WTC11 (cell line): ENCODE measurements at regions not wholly inside any gene's neighbourhood (a gene's known extent, or its start where the extent isn't known, plus 50 kb on each side); places are given as distances from the start of the nearest gene placed in this dataset.

Experiments used
- ATAC-seq: fragments of 200-7000 bp; cut with Tn5 transposase; 2 replicates; pipeline ENCODE4 v1.10.0; 2021; ENCODE audit warnings: mild to moderate bottlenecking, moderate library complexity
- CTCF ChIA-PET: fragments of 300-600 bp; sonication (Branson Sonifier 250); formaldehyde crosslinking; loops from one replicate; lab custom pipeline; 2021; ENCODE audit warnings: antibody characterized with exemption; lab: Charles Lee
- POLR2A ChIA-PET: fragments of 350-600 bp; sonication (Branson Sonifier 250); formaldehyde crosslinking; loops from one replicate; lab custom pipeline; 2021; ENCODE audit warnings: antibody characterized with exemption; lab: Charles Lee
- DNase-seq: peaks from one replicate; pipeline ENCODE4 v3.0.0; 2021; ENCODE audit warnings: low spot score
- H3K27ac Mint-ChIP-seq: 2 replicates; pipeline ENCODE4 v1.8.0; 2021; ENCODE audit warnings: mixed read lengths
- H3K27me3 Mint-ChIP-seq: 2 replicates; pipeline ENCODE4 v1.8.0; 2021; ENCODE audit warnings: low read depth, mild to moderate bottlenecking, moderate library complexity, mixed read lengths
- H3K36me3 Mint-ChIP-seq: 2 replicates; pipeline ENCODE4 v1.8.0; 2021; ENCODE audit warnings: mixed read lengths
- H3K4me1 Mint-ChIP-seq: 2 replicates; pipeline ENCODE4 v1.8.0; 2022; ENCODE audit warnings: mixed read lengths
- H3K4me3 Mint-ChIP-seq: 2 replicates; pipeline ENCODE4 v1.8.0; 2021; ENCODE audit warnings: mild to moderate bottlenecking, moderate library complexity, mixed read lengths
- H3K9me3 Mint-ChIP-seq: 2 replicates; pipeline ENCODE4 v1.8.0; 2021; ENCODE audit warnings: mixed read lengths
- ELF4 ChIP-seq: sonication (generic); formaldehyde crosslinking; IDR thresholded peaks from 2 replicates; pipeline ENCODE4 v1.8.1; 2022; ENCODE audit warnings: low read depth, mild to moderate bottlenecking, moderate library complexity, missing genetic modification reagents
- ESRRA ChIP-seq: sonication (generic); formaldehyde crosslinking; IDR thresholded peaks from 2 replicates; pipeline ENCODE4 v1.8.1; 2022; ENCODE audit warnings: mild to moderate bottlenecking, missing genetic modification reagents, borderline replicate concordance
- SMAD4 ChIP-seq: sonication (generic); formaldehyde crosslinking; IDR thresholded peaks from 2 replicates; pipeline ENCODE4 v1.8.0; 2022; ENCODE audit warnings: mild to moderate bottlenecking, missing genetic modification reagents
- TP53 ChIP-seq: sonication (generic); formaldehyde crosslinking; IDR thresholded peaks from 2 replicates; pipeline ENCODE4 v1.8.1; 2023; ENCODE audit warnings: mild to moderate bottlenecking, missing genetic modification reagents
- ZNF263 ChIP-seq: sonication (generic); formaldehyde crosslinking; IDR thresholded peaks from 2 replicates; pipeline ENCODE4 v1.8.1; 2022; ENCODE audit warnings: low read depth, mild to moderate bottlenecking, moderate library complexity, missing genetic modification reagents
- ZNF317 ChIP-seq: sonication (generic); formaldehyde crosslinking; IDR thresholded peaks from 2 replicates; pipeline ENCODE4 v1.8.1; 2023; ENCODE audit warnings: low read depth, mild to moderate bottlenecking, moderate library complexity, missing genetic modification reagents, borderline replicate concordance
- ZNF396 ChIP-seq: fragments of 250-450 bp; sonication (Bioruptor Pico); IDR thresholded peaks from 2 replicates; pipeline ENCODE4 v1.8.0; 2021; ENCODE audit warnings: mild to moderate bottlenecking, moderate library complexity, borderline replicate concordance
- TF ChIP-seq, protein P1 (sequence below): sonication (generic); formaldehyde crosslinking; IDR thresholded peaks from 2 replicates; pipeline ENCODE4 v1.8.1; 2023; ENCODE audit warnings: mild to moderate bottlenecking, missing genetic modification reagents, borderline replicate concordance
- TF ChIP-seq, protein P2 (sequence below): sonication (generic); formaldehyde crosslinking; IDR thresholded peaks from 2 replicates; pipeline ENCODE4 v1.8.0; 2022; ENCODE audit warnings: mild to moderate bottlenecking, missing genetic modification reagents
- TF ChIP-seq, protein P3 (sequence below): sonication (generic); formaldehyde crosslinking; IDR thresholded peaks from 2 replicates; pipeline ENCODE4 v1.8.1; 2022; ENCODE audit warnings: mild to moderate bottlenecking, missing genetic modification reagents, moderate library complexity, borderline replicate concordance
- TF ChIP-seq, protein P4 (sequence below): sonication (generic); formaldehyde crosslinking; conservative IDR thresholded peaks from 2 replicates; pipeline ENCODE4 v1.8.1; 2022; ENCODE audit warnings: mild to moderate bottlenecking, missing genetic modification reagents
- TF ChIP-seq, protein P5 (sequence below): sonication (generic); formaldehyde crosslinking; IDR thresholded peaks from 2 replicates; pipeline ENCODE4 v1.8.0; 2022; ENCODE audit warnings: mild to moderate bottlenecking, missing genetic modification reagents
- TF ChIP-seq, protein P6 (sequence below): fragments of 250-450 bp; sonication (Bioruptor Pico); conservative IDR thresholded peaks from 2 replicates; pipeline ENCODE4 v1.9.0; 2021; ENCODE audit warnings: mild to moderate bottlenecking
- TF ChIP-seq, protein P7 (sequence below): sonication (generic); formaldehyde crosslinking; IDR thresholded peaks from 2 replicates; pipeline ENCODE4 v1.8.1; 2023; ENCODE audit warnings: mild to moderate bottlenecking, missing genetic modification reagents

DNA sequence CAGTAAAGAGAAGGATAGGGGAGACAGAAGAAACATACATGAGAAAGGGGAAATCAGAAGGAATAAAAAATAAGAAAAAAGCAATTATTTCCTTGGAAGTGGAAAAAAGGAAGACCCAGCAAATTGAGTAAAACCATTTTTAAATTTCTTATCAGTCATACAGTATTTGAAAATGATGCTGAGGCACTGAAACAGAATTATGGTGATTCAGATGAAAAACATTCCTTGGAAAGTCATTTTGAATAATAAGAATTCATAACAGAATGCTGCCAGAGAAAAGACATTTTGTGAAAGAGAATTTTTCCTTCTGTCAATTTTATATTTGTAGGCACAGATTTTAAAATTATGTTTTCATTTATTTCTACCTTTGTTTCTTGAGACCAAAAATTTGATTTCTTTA is 895.5 kb upstream of the EPHA5 start:
- CTCF ChIA-PET, result no interaction called here
- POLR2A ChIA-PET, result no interaction called here
- H3K4me3 Mint-ChIP-seq, result no peak overlapping the region
- H3K27me3 Mint-ChIP-seq, result no peaks in the 10 kb centered on the region
- TF ChIP-seq, protein P1, sequence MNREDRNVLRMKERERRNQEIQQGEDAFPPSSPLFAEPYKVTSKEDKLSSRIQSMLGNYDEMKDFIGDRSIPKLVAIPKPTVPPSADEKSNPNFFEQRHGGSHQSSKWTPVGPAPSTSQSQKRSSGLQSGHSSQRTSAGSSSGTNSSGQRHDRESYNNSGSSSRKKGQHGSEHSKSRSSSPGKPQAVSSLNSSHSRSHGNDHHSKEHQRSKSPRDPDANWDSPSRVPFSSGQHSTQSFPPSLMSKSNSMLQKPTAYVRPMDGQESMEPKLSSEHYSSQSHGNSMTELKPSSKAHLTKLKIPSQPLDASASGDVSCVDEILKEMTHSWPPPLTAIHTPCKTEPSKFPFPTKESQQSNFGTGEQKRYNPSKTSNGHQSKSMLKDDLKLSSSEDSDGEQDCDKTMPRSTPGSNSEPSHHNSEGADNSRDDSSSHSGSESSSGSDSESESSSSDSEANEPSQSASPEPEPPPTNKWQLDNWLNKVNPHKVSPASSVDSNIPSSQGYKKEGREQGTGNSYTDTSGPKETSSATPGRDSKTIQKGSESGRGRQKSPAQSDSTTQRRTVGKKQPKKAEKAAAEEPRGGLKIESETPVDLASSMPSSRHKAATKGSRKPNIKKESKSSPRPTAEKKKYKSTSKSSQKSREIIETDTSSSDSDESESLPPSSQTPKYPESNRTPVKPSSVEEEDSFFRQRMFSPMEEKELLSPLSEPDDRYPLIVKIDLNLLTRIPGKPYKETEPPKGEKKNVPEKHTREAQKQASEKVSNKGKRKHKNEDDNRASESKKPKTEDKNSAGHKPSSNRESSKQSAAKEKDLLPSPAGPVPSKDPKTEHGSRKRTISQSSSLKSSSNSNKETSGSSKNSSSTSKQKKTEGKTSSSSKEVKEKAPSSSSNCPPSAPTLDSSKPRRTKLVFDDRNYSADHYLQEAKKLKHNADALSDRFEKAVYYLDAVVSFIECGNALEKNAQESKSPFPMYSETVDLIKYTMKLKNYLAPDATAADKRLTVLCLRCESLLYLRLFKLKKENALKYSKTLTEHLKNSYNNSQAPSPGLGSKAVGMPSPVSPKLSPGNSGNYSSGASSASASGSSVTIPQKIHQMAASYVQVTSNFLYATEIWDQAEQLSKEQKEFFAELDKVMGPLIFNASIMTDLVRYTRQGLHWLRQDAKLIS, result no peak
- TF ChIP-seq, protein P2, sequence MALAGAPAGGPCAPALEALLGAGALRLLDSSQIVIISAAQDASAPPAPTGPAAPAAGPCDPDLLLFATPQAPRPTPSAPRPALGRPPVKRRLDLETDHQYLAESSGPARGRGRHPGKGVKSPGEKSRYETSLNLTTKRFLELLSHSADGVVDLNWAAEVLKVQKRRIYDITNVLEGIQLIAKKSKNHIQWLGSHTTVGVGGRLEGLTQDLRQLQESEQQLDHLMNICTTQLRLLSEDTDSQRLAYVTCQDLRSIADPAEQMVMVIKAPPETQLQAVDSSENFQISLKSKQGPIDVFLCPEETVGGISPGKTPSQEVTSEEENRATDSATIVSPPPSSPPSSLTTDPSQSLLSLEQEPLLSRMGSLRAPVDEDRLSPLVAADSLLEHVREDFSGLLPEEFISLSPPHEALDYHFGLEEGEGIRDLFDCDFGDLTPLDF, result no peak
- TF ChIP-seq ZNF396 (CRISPR knock-in tag) (no peak), TP53 (CRISPR knock-in tag) (no peak), ZNF263 (CRISPR knock-in tag) (no peak), ZNF317 (no peak), ESRRA (CRISPR knock-in tag) (no peak), ELF4 (no peak), SMAD4 (CRISPR knock-in tag) (no peak)
- TF ChIP-seq, protein P3, sequence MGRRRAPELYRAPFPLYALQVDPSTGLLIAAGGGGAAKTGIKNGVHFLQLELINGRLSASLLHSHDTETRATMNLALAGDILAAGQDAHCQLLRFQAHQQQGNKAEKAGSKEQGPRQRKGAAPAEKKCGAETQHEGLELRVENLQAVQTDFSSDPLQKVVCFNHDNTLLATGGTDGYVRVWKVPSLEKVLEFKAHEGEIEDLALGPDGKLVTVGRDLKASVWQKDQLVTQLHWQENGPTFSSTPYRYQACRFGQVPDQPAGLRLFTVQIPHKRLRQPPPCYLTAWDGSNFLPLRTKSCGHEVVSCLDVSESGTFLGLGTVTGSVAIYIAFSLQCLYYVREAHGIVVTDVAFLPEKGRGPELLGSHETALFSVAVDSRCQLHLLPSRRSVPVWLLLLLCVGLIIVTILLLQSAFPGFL, result no peak
- TF ChIP-seq, protein P4, sequence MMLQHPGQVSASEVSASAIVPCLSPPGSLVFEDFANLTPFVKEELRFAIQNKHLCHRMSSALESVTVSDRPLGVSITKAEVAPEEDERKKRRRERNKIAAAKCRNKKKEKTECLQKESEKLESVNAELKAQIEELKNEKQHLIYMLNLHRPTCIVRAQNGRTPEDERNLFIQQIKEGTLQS (CRISPR knock-in tag), result no peak
- TF ChIP-seq, protein P5, sequence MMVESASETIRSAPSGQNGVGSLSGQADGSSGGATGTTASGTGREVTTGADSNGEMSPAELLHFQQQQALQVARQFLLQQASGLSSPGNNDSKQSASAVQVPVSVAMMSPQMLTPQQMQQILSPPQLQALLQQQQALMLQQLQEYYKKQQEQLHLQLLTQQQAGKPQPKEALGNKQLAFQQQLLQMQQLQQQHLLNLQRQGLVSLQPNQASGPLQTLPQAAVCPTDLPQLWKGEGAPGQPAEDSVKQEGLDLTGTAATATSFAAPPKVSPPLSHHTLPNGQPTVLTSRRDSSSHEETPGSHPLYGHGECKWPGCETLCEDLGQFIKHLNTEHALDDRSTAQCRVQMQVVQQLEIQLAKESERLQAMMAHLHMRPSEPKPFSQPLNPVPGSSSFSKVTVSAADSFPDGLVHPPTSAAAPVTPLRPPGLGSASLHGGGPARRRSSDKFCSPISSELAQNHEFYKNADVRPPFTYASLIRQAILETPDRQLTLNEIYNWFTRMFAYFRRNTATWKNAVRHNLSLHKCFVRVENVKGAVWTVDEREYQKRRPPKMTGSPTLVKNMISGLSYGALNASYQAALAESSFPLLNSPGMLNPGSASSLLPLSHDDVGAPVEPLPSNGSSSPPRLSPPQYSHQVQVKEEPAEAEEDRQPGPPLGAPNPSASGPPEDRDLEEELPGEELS, result no peak
- TF ChIP-seq, protein P6, sequence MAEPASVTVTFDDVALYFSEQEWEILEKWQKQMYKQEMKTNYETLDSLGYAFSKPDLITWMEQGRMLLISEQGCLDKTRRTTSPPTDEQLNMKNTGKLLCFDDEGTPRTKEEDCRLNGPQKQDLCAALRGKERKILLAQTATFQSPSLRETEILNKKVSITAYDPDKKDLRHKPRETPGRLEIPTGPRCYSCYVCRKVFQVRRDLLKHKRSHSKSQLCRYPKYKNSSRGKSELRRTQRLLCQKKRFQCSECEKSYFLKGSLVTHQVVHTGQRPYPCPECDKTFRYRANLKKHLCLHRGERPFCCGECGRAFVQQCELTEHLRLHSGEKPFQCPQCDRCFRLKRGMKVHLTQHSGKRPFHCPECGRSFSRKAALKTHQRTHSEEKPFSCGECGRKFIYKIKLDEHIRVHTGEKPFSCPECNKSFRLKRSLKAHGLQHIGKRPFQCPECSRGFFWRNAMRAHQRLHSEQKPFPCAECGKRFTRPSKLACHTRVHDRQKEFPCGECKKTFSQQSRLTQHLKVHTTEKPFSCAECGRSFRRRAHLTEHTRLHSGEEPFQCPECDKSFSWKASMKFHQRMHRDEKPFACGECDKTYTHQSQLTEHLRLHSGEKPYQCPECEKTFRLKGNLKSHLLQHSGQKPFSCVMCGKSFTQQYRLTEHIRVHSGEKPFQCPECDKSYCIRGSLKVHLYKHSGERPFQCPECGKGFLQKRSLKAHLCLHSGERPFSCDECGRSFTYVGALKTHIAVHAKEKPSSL (CRISPR knock-in tag), result no peak
- TF ChIP-seq, protein P7, sequence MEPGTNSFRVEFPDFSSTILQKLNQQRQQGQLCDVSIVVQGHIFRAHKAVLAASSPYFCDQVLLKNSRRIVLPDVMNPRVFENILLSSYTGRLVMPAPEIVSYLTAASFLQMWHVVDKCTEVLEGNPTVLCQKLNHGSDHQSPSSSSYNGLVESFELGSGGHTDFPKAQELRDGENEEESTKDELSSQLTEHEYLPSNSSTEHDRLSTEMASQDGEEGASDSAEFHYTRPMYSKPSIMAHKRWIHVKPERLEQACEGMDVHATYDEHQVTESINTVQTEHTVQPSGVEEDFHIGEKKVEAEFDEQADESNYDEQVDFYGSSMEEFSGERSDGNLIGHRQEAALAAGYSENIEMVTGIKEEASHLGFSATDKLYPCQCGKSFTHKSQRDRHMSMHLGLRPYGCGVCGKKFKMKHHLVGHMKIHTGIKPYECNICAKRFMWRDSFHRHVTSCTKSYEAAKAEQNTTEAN (CRISPR knock-in tag), result no peak
- no peak for ATAC-seq
- H3K4me1 Mint-ChIP-seq, result peaks cover 5% of the 10 kb centered on the region
- no peak for DNase-seq
- no peaks in the 10 kb centered on the region for H3K36me3 Mint-ChIP-seq
- peaks cover 5% of the 10 kb centered on the region; the same call in 1 of the 2 replicates for H3K9me3 Mint-ChIP-seq
- no peak overlapping the region for H3K27ac Mint-ChIP-seq
